ENCODE measurements at regions not wholly inside any gene's neighbourhood (a gene's known extent, or its start where the extent isn't known, plus 50 kb on each side); places are given as distances from the start of the nearest gene placed in this dataset.

DNA sequence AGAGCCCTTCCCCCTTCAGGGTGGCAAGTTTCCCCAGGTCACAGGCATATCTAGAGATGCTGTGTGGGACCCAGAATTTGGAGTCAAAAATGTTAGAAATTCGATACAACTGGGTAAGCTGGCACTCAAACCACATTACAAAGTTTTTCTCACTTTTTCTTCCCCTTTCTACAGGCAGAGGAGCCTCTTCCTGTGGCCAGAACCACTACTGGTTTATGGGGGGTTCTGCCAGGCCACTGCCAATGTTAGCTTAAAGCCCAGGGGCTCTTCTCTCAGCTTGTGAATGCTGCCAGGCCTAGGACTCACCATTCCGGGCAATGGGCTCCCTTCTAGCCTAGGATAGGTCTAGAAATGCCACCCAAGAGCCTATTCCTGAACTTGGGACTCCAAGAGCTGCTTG lies 617.9 kb upstream of the PHF14 start:
- Histone ChIP-seq H3K79me2 (ENCODE audit: control insufficient read depth, insufficient read depth, low read length, unreplicated experiment) (no peaks in the 10 kb centered on the region), H3K27ac (ENCODE audit: low read depth, low read length) (no peak overlapping the region), H2AFZ (ENCODE audit: low read length, unreplicated experiment) (no peak overlapping the region), H3K4me3 (ENCODE audit: low read depth, low read length) (no peak overlapping the region), H3K27me3 (ENCODE audit: insufficient read depth, low read length) (no peaks in the 10 kb centered on the region), H3K36me3 (ENCODE audit: insufficient read depth, low read length) (no peaks in the 10 kb centered on the region), H3K4me1 (ENCODE audit: control insufficient read depth, insufficient read depth, low read length, unreplicated experiment) (no peaks in the 10 kb centered on the region)

DNA sequence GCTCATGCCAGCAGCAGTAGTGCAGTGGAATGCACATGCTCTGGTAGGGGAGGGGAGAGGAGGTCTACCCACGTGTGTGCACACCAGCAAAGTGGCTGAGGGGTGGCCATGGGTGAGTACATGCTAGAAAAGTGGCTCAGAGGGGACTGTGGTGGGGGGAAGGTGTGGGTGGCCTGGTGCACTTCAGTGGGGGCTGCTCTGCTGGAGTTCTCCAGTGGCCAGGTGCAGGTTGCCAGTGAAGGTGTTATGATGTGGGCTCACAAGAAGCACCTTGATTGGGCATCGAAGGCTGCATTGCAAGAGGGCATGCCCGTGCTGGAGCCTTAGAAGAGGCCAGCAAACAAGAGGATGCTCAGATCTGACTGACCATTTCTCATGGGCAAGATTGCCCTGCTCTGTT lies 613.6 kb upstream of the PHF14 start:
- no peaks in the 10 kb centered on the region for H3K4me1 ChIP-seq (ENCODE audit: control insufficient read depth, insufficient read depth, low read length, unreplicated experiment)
- no peak overlapping the region for H3K4me3 ChIP-seq (ENCODE audit: low read depth, low read length)
- H3K27ac ChIP-seq (ENCODE audit: low read depth, low read length): no peak overlapping the region
- no peaks in the 10 kb centered on the region for H3K36me3 ChIP-seq (ENCODE audit: insufficient read depth, low read length)
- H3K27me3 ChIP-seq (ENCODE audit: insufficient read depth, low read length): no peaks in the 10 kb centered on the region
- H2AFZ ChIP-seq (ENCODE audit: low read length, unreplicated experiment): no peak overlapping the region
- no peaks in the 10 kb centered on the region for H3K79me2 ChIP-seq (ENCODE audit: control insufficient read depth, insufficient read depth, low read length, unreplicated experiment)

- no peaks in the 10 kb centered on the region for H3K4me1 ChIP-seq (ENCODE audit: control insufficient read depth, insufficient read depth, low read length, unreplicated experiment)
- H3K27me3 ChIP-seq (ENCODE audit: insufficient read depth, low read length): no peaks in the 10 kb centered on the region
- H2AFZ ChIP-seq (ENCODE audit: low read length, unreplicated experiment): no peak overlapping the region
- H3K79me2 ChIP-seq (ENCODE audit: control insufficient read depth, insufficient read depth, low read length, unreplicated experiment): no peaks in the 10 kb centered on the region
- no peak overlapping the region for H3K27ac ChIP-seq (ENCODE audit: low read depth, low read length)
- H3K4me3 ChIP-seq (ENCODE audit: low read depth, low read length): no peak overlapping the region
- H3K36me3 ChIP-seq (ENCODE audit: insufficient read depth, low read length): no peaks in the 10 kb centered on the region
Measured at GRCh38 chr7:10401793-10402192, 571.9 kb upstream of the PHF14 start.

DNA sequence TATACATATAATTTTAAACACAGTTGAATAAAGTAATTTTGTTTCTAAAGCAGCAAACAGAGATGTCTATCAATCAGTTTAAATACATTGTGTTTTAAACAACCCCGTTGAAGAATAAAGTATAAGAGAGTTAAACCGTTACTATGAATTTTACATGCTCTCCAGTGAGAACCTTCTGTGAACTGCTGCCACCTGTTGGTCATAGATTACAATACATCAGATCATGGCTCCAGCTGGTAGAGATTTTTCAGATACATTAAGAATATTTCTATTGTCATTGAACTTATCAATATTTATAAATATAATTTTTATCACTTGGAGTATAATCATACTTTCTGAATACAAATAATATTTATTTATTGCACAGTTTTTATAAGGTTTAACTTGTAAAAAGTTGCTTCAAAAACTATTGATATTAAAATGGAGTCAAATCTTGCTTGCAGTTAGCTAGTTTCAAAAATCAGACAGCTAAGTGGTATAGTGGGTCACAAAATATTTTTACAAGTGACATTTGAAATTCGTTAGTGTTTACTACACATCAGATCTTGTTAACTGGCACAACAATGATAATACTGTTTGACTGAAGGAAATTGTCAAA lies 561.2 kb upstream of the PHF14 start:
- Histone ChIP-seq H3K36me3 (ENCODE audit: insufficient read depth, low read length) (no peaks in the 10 kb centered on the region), H3K27me3 (ENCODE audit: insufficient read depth, low read length) (no peaks in the 10 kb centered on the region), H3K4me3 (ENCODE audit: low read depth, low read length) (no peak overlapping the region), H3K79me2 (ENCODE audit: control insufficient read depth, insufficient read depth, low read length, unreplicated experiment) (no peaks in the 10 kb centered on the region), H3K4me1 (ENCODE audit: control insufficient read depth, insufficient read depth, low read length, unreplicated experiment) (no peaks in the 10 kb centered on the region), H3K27ac (ENCODE audit: low read depth, low read length) (no peak overlapping the region), H2AFZ (ENCODE audit: low read length, unreplicated experiment) (no peak overlapping the region)

GRCh38 chr7:10418985-10419384 lies 554.7 kb upstream of the PHF14 start:
- no peaks in the 10 kb centered on the region for H3K36me3 ChIP-seq (ENCODE audit: insufficient read depth, low read length)
- H3K79me2 ChIP-seq (ENCODE audit: control insufficient read depth, insufficient read depth, low read length, unreplicated experiment): no peaks in the 10 kb centered on the region
- H3K4me3 ChIP-seq (ENCODE audit: low read depth, low read length): no peak overlapping the region
- H3K27me3 ChIP-seq (ENCODE audit: insufficient read depth, low read length): no peaks in the 10 kb centered on the region
- H2AFZ ChIP-seq (ENCODE audit: low read length, unreplicated experiment): no peak overlapping the region
- no peak overlapping the region for H3K27ac ChIP-seq (ENCODE audit: low read depth, low read length)
- H3K4me1 ChIP-seq (ENCODE audit: control insufficient read depth, insufficient read depth, low read length, unreplicated experiment): no peaks in the 10 kb centered on the region

DNA sequence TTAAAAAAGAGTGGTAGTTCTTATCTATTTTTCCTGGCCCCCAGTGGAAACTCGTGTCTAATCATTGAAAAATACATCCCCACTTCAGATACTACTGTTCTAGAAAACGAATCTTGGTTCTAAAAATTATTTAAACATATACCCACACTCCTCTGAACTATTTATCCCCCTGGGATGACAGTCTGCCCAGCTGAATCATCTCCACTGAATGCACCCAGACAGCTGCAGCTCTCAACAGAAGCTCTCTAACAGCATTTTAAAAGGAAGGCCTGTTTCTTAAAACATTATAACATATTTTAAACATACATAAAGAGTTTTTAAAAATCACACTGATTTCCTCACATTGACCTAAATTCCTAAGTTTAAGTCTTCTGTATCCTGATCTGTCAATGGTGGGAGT lies 544.6 kb upstream of the PHF14 start:
- H3K79me2 ChIP-seq (ENCODE audit: control insufficient read depth, insufficient read depth, low read length, unreplicated experiment): no peaks in the 10 kb centered on the region
- no peak overlapping the region for H3K4me3 ChIP-seq (ENCODE audit: low read depth, low read length)
- no peaks in the 10 kb centered on the region for H3K27me3 ChIP-seq (ENCODE audit: insufficient read depth, low read length)
- no peak overlapping the region for H3K27ac ChIP-seq (ENCODE audit: low read depth, low read length)
- no peaks in the 10 kb centered on the region for H3K36me3 ChIP-seq (ENCODE audit: insufficient read depth, low read length)
- H2AFZ ChIP-seq (ENCODE audit: low read length, unreplicated experiment): no peak overlapping the region
- H3K4me1 ChIP-seq (ENCODE audit: control insufficient read depth, insufficient read depth, low read length, unreplicated experiment): no peaks in the 10 kb centered on the region

- Histone ChIP-seq H3K36me3 (ENCODE audit: insufficient read depth, low read length) (no peaks in the 10 kb centered on the region), H3K27ac (ENCODE audit: low read depth, low read length) (no peak overlapping the region), H3K4me1 (ENCODE audit: control insufficient read depth, insufficient read depth, low read length, unreplicated experiment) (no peaks in the 10 kb centered on the region), H3K4me3 (ENCODE audit: low read depth, low read length) (no peak overlapping the region), H2AFZ (ENCODE audit: low read length, unreplicated experiment) (no peak overlapping the region), H3K79me2 (ENCODE audit: control insufficient read depth, insufficient read depth, low read length, unreplicated experiment) (no peaks in the 10 kb centered on the region), H3K27me3 (ENCODE audit: insufficient read depth, low read length) (no peaks in the 10 kb centered on the region)
Measured at GRCh38 chr7:10429511-10429910, 544.2 kb upstream of the PHF14 start.

GRCh38 chr7:10436302-10436701 lies 537.4 kb upstream of the PHF14 start:
- Histone ChIP-seq H3K79me2 (ENCODE audit: control insufficient read depth, insufficient read depth, low read length, unreplicated experiment) (no peaks in the 10 kb centered on the region), H3K36me3 (ENCODE audit: insufficient read depth, low read length) (no peaks in the 10 kb centered on the region), H3K4me3 (ENCODE audit: low read depth, low read length) (no peak overlapping the region), H3K27ac (ENCODE audit: low read depth, low read length) (no peak overlapping the region), H2AFZ (ENCODE audit: low read length, unreplicated experiment) (no peak overlapping the region), H3K4me1 (ENCODE audit: control insufficient read depth, insufficient read depth, low read length, unreplicated experiment) (no peaks in the 10 kb centered on the region), H3K27me3 (ENCODE audit: insufficient read depth, low read length) (no peaks in the 10 kb centered on the region)

GRCh38 chr7:10439027-10439426 lies 534.6 kb upstream of the PHF14 start:
- H3K79me2 ChIP-seq (ENCODE audit: control insufficient read depth, insufficient read depth, low read length, unreplicated experiment): no peaks in the 10 kb centered on the region
- no peak overlapping the region for H3K27ac ChIP-seq (ENCODE audit: low read depth, low read length)
- H2AFZ ChIP-seq (ENCODE audit: low read length, unreplicated experiment): no peak overlapping the region
- no peaks in the 10 kb centered on the region for H3K27me3 ChIP-seq (ENCODE audit: insufficient read depth, low read length)
- no peak overlapping the region for H3K4me3 ChIP-seq (ENCODE audit: low read depth, low read length)
- no peaks in the 10 kb centered on the region for H3K36me3 ChIP-seq (ENCODE audit: insufficient read depth, low read length)
- no peaks in the 10 kb centered on the region for H3K4me1 ChIP-seq (ENCODE audit: control insufficient read depth, insufficient read depth, low read length, unreplicated experiment)

DNA sequence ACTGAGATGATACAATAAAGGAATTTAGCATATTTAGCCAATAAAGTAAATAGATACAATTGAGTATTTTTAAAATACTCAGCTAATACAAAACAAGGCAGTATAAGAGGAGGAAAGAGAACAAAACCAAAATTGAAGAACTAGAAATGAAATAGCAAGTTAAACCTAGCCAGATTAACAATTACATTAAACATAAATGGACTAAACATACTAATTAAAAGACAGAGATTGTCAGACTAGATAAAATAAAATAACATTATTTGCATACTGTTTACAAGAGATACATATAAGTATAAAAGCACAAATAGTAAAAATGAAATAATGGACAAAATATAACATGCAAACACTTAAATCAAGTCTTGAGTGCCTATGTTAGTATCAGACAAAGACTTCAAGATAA lies 517.7 kb upstream of the PHF14 start:
- Histone ChIP-seq H2AFZ (ENCODE audit: low read length, unreplicated experiment) (no peak overlapping the region), H3K4me1 (ENCODE audit: control insufficient read depth, insufficient read depth, low read length, unreplicated experiment) (no peaks in the 10 kb centered on the region), H3K4me3 (ENCODE audit: low read depth, low read length) (no peak overlapping the region), H3K27me3 (ENCODE audit: insufficient read depth, low read length) (no peaks in the 10 kb centered on the region), H3K36me3 (ENCODE audit: insufficient read depth, low read length) (no peaks in the 10 kb centered on the region), H3K79me2 (ENCODE audit: control insufficient read depth, insufficient read depth, low read length, unreplicated experiment) (no peaks in the 10 kb centered on the region), H3K27ac (ENCODE audit: low read depth, low read length) (no peak overlapping the region)

- no peak overlapping the region for H3K4me3 ChIP-seq (ENCODE audit: low read depth, low read length)
- H2AFZ ChIP-seq (ENCODE audit: low read length, unreplicated experiment): no peak overlapping the region
- no peak overlapping the region for H3K27ac ChIP-seq (ENCODE audit: low read depth, low read length)
- H3K36me3 ChIP-seq (ENCODE audit: insufficient read depth, low read length): no peaks in the 10 kb centered on the region
- H3K27me3 ChIP-seq (ENCODE audit: insufficient read depth, low read length): no peaks in the 10 kb centered on the region
- H3K4me1 ChIP-seq (ENCODE audit: control insufficient read depth, insufficient read depth, low read length, unreplicated experiment): no peaks in the 10 kb centered on the region
- no peaks in the 10 kb centered on the region for H3K79me2 ChIP-seq (ENCODE audit: control insufficient read depth, insufficient read depth, low read length, unreplicated experiment)
Measured at GRCh38 chr7:10460474-10460873, 513.2 kb upstream of the PHF14 start.
